GM23248 (cell line): ENCODE measurements at regions not wholly inside any gene's neighbourhood (a gene's known extent, or its start where the extent isn't known, plus 50 kb on each side); places are given as distances from the start of the nearest gene placed in this dataset.

ENCODE experiments used
- DNase-seq: peaks from one replicate; pipeline ENCODE4 v3.0.0-alpha.2; 2015
- H2AFZ ChIP-seq: fragments of 200-600 bp; sonication (generic); 2 replicates; pipeline ENCODE4 v1.6.1; 2016; ENCODE audit warnings: antibody characterized with exemption
- H3F3A ChIP-seq: fragments of 200-600 bp; sonication (generic); 2 replicates; pipeline ENCODE4 v1.6.1; 2016; ENCODE audit warnings: mild to moderate bottlenecking, antibody characterized with exemption, mixed run types; ENCODE audit not compliant: insufficient read depth
- H3K27ac ChIP-seq: fragments of 200-600 bp; sonication (generic); 2 replicates; pipeline ENCODE4 v1.5.1; 2016; ENCODE audit warnings: mild to moderate bottlenecking
- H3K27me3 ChIP-seq: fragments of 200-600 bp; sonication (generic); replicated peaks from 2 replicates; pipeline ENCODE4 v1.6.1; 2016; ENCODE audit warnings: mild to moderate bottlenecking; ENCODE audit not compliant: insufficient read depth
- H3K36me3 ChIP-seq: fragments of 200-600 bp; sonication (generic); 2 replicates; pipeline ENCODE4 v1.6.1; 2016; ENCODE audit warnings: low read depth, mild to moderate bottlenecking
- H3K4me1 ChIP-seq: fragments of 200-600 bp; sonication (generic); 2 replicates; pipeline ENCODE4 v1.6.1; 2016; ENCODE audit warnings: mild to moderate bottlenecking; ENCODE audit not compliant: insufficient read depth
- H3K4me2 ChIP-seq: fragments of 200-600 bp; sonication (generic); one replicate; pipeline ENCODE4 v1.6.1; 2016; ENCODE audit warnings: mild to moderate bottlenecking; ENCODE audit not compliant: unreplicated experiment
- H3K4me3 ChIP-seq: fragments of 200-600 bp; sonication (generic); 2 replicates; pipeline ENCODE4 v1.5.1; 2016; ENCODE audit warnings: mild to moderate bottlenecking
- H3K79me2 ChIP-seq: fragments of 200-600 bp; sonication (generic); 2 replicates; pipeline ENCODE4 v1.6.1; 2016; ENCODE audit warnings: mild to moderate bottlenecking; ENCODE audit not compliant: insufficient read depth
- H3K9ac ChIP-seq: fragments of 200-600 bp; sonication (generic); 2 replicates; pipeline ENCODE4 v1.6.1; 2016; ENCODE audit warnings: mild to moderate bottlenecking
- H3K9me2 ChIP-seq: fragments of 200-600 bp; sonication (generic); 2 replicates; pipeline ENCODE4 v1.6.1; 2016; ENCODE audit warnings: mixed run types, mild to moderate bottlenecking, moderate library complexity; ENCODE audit not compliant: insufficient read depth
- H3K9me3 ChIP-seq: fragments of 200-600 bp; sonication (generic); one replicate; pipeline ENCODE4 v1.6.1; 2017; ENCODE audit warnings: low read depth
- H4K20me1 ChIP-seq: fragments of 200-600 bp; sonication (generic); 2 replicates; pipeline ENCODE4 v1.6.0; 2016; ENCODE audit not compliant: insufficient read depth
- EZH2 ChIP-seq: fragments of 200-600 bp; sonication (generic); IDR thresholded peaks from 2 replicates; pipeline ENCODE4 v1.6.1; 2018; ENCODE audit warnings: antibody characterized with exemption, mild to moderate bottlenecking; ENCODE audit not compliant: insufficient read depth, poor library complexity, severe bottlenecking
- EZH2phosphoT487 ChIP-seq: fragments of 200-600 bp; sonication (generic); IDR thresholded peaks from 2 replicates; pipeline ENCODE4 v1.6.1; 2018; ENCODE audit warnings: antibody characterized with exemption, moderate library complexity, mild to moderate bottlenecking, low read depth; ENCODE audit not compliant: insufficient read depth
- WGBS, 2 experiments: methylation state at CpG; one replicate each; pipeline ENCODE4 v1.1.6; 2015 to 2017; ENCODE audit warnings: low lambda C conversion rate in 2 of 2, low coverage in 1 of 2; ENCODE audit errors: missing lambda C conversion rate in 2 of 2; 5-methylcytosine and 5-hydroxymethylcytosine counted together
- in situ Hi-C: fragments of 300-500 bp; cut with MboI; formaldehyde crosslinking; loops from 2 replicates; pipeline ENCODE4 v1.15.0; 2020

- no peaks in the 10 kb centered on the region for H3K36me3 ChIP-seq
- in situ Hi-C loops = no loop called here
- peaks cover 33% of the 10 kb centered on the region for H3F3A ChIP-seq
- DNase-seq = no peak
- H2AFZ ChIP-seq = no peak overlapping the region
- TF ChIP-seq EZH2phosphoT487 (no peak), EZH2 (no peak)
- H3K9me3 ChIP-seq = no peaks in the 10 kb centered on the region
- 79 to 83% methylated on average over 1 of the region's 1 CpG for WGBS, 2 experiments
- no peaks in the 10 kb centered on the region for H4K20me1 ChIP-seq
- no peaks in the 10 kb centered on the region for H3K9me2 ChIP-seq
- H3K4me1 ChIP-seq = peaks cover 25% of the 10 kb centered on the region
- no peak overlapping the region for H3K27ac ChIP-seq
- H3K79me2 ChIP-seq = no peaks in the 10 kb centered on the region
- no peak overlapping the region for H3K4me2 ChIP-seq
- H3K27me3 ChIP-seq = no peaks in the 10 kb centered on the region
- H3K9ac ChIP-seq = no peak overlapping the region
- H3K4me3 ChIP-seq = no peak overlapping the region
Observed at GRCh38 chr1:58901008-58901407, 117.2 kb upstream of the JUN start.

- 23 to 26% methylated on average over 12 of the region's 12 CpGs for WGBS, 2 experiments
- Histone ChIP-seq H4K20me1 (no peaks in the 10 kb centered on the region), H3K4me1 (peaks cover 22% of the 10 kb centered on the region), H3K4me3 (peak overlapping the region; percentile 71), H3K27ac (peak overlapping the region; percentile 91), H3K27me3 (no peaks in the 10 kb centered on the region), H3K79me2 (no peaks in the 10 kb centered on the region), H3K36me3 (no peaks in the 10 kb centered on the region), H3K4me2 (peak overlapping the region; percentile 73), H3F3A (peaks cover 34% of the 10 kb centered on the region), H2AFZ (peak overlapping the region; percentile 80), H3K9ac (peak overlapping the region; percentile 93), H3K9me2 (no peaks in the 10 kb centered on the region), H3K9me3 (no peaks in the 10 kb centered on the region)
- in situ Hi-C loops = no loop called here
- no peak for DNase-seq
- no peak for TF ChIP-seq EZH2
- TF ChIP-seq EZH2phosphoT487 = no peak
Observed at GRCh38 chr1:58902830-58903513, 119.1 kb upstream of the JUN start.

- Histone ChIP-seq H4K20me1 (no peaks in the 10 kb centered on the region), H3K4me3 (peak overlapping the region; percentile 71), H3K9me2 (no peaks in the 10 kb centered on the region), H3K9me3 (no peaks in the 10 kb centered on the region), H3K36me3 (no peaks in the 10 kb centered on the region), H3K4me2 (peak overlapping the region; percentile 73), H3K4me1 (peaks cover 28% of the 10 kb centered on the region), H3K79me2 (no peaks in the 10 kb centered on the region), H3K27ac (peak overlapping the region; percentile 91), H3K9ac (peak overlapping the region; percentile 93), H3F3A (peaks cover 40% of the 10 kb centered on the region), H2AFZ (peak overlapping the region; percentile 80), H3K27me3 (no peaks in the 10 kb centered on the region)
- in situ Hi-C loops = no loop called here
- WGBS, 2 experiments = 1 to 3% methylated on average over 44 to 59 of the region's 70 CpGs
- TF ChIP-seq EZH2phosphoT487 = no peak
- TF ChIP-seq EZH2 = no peak
- peak; percentile 98 for DNase-seq
Observed at GRCh38 chr1:58903514-58904298, 119.9 kb upstream of the JUN start.

GRCh38 chr1:58904299-58905125 lies 120.7 kb upstream of the JUN start:
- no peak for TF ChIP-seq EZH2
- TF ChIP-seq EZH2phosphoT487 = no peak
- H3F3A ChIP-seq = peaks cover 48% of the 10 kb centered on the region
- H3K4me3 ChIP-seq = peak overlapping the region; percentile 71
- no peaks in the 10 kb centered on the region for H3K36me3 ChIP-seq
- H3K9me3 ChIP-seq = no peaks in the 10 kb centered on the region
- H3K4me1 ChIP-seq = peaks cover 35% of the 10 kb centered on the region
- in situ Hi-C loops = no loop called here
- no peaks in the 10 kb centered on the region for H3K79me2 ChIP-seq
- H3K27ac ChIP-seq = peak overlapping the region; percentile 91
- no peaks in the 10 kb centered on the region for H4K20me1 ChIP-seq
- peak overlapping the region; percentile 93 for H3K9ac ChIP-seq
- H3K4me2 ChIP-seq = peak overlapping the region; percentile 73
- no peak for DNase-seq
- no peaks in the 10 kb centered on the region for H3K9me2 ChIP-seq
- no peaks in the 10 kb centered on the region for H3K27me3 ChIP-seq
- 62 to 64% methylated on average over 8 of the region's 8 CpGs for WGBS, 2 experiments
- peak overlapping the region; percentile 80 for H2AFZ ChIP-seq
